WERI-Rb-1 (cell line): ENCODE measurements at regions not wholly inside any gene's neighbourhood (a gene's known extent, or its start where the extent isn't known, plus 50 kb on each side); places are given as distances from the start of the nearest gene placed in this dataset.
"Not testable (repeated sequence)": the region's sequence is repeated elsewhere in the genome, so short reads cannot be mapped to it uniquely, and the experiment has no call there.

Experiments used
- DNase-seq: peaks from one replicate; pipeline ENCODE4 v3.0.0-alpha.2; 2020
- H3K27ac ChIP-seq: fragments of 250-450 bp; sonication (Bioruptor Pico); 2 replicates; pipeline ENCODE4 v1.5.1; 2020; ENCODE audit warnings: mild to moderate bottlenecking, moderate library complexity
- H3K27me3 ChIP-seq: fragments of 250-450 bp; sonication (Bioruptor Pico); 2 replicates; pipeline ENCODE4 v1.5.1; 2021; ENCODE audit warnings: mild to moderate bottlenecking, low read depth, moderate library complexity; ENCODE audit not compliant: insufficient read depth, severe bottlenecking
- H3K36me3 ChIP-seq: fragments of 250-450 bp; sonication (Bioruptor Pico); 2 replicates; pipeline ENCODE4 v1.5.1; 2020; ENCODE audit warnings: mild to moderate bottlenecking, moderate library complexity
- H3K4me3 ChIP-seq: 2 replicates; pipeline ENCODE4 v1.5.1; 2011; ENCODE audit warnings: low read depth, mild to moderate bottlenecking, control low read depth, low read length
- H3K9me3 ChIP-seq: fragments of 250-450 bp; sonication (Bioruptor Pico); 2 replicates; pipeline ENCODE4 v1.5.1; 2021; ENCODE audit warnings: mild to moderate bottlenecking, moderate library complexity; ENCODE audit not compliant: severe bottlenecking
- CTCF ChIP-seq: IDR thresholded peaks from 2 replicates; pipeline ENCODE4 v1.5.1; 2011; ENCODE audit warnings: low read depth, mild to moderate bottlenecking, control low read depth, inconsistent platforms, low read length

GRCh38 chr4:27811948-27812347 lies 951.3 kb downstream of the STIM2 start:
- no peaks in the 10 kb centered on the region for H3K9me3 ChIP-seq
- TF ChIP-seq CTCF, result no peak
- no peaks in the 10 kb centered on the region for H3K36me3 ChIP-seq
- H3K27ac ChIP-seq, result no peak overlapping the region
- no peaks in the 10 kb centered on the region for H3K27me3 ChIP-seq
- DNase-seq, result no peak
- no peak overlapping the region for H3K4me3 ChIP-seq

GRCh38 chr4:27813226-27813625 lies 952.6 kb downstream of the STIM2 start:
- not testable (repeated sequence) for H3K27me3 ChIP-seq, H3K4me3 ChIP-seq, H3K27ac ChIP-seq, DNase-seq, H3K36me3 ChIP-seq, H3K9me3 ChIP-seq

GRCh38 chr4:27813699-27814425 lies 953.2 kb downstream of the STIM2 start:
- not testable (repeated sequence) for H3K4me3 ChIP-seq, H3K36me3 ChIP-seq, H3K27me3 ChIP-seq, H3K27ac ChIP-seq, H3K9me3 ChIP-seq, DNase-seq

- TF ChIP-seq CTCF, result no peak
- no peaks in the 10 kb centered on the region for H3K27me3 ChIP-seq
- no peak overlapping the region for H3K4me3 ChIP-seq
- no peak for DNase-seq
- peaks cover 9% of the 10 kb centered on the region for H3K9me3 ChIP-seq
- H3K27ac ChIP-seq, result no peak overlapping the region
- H3K36me3 ChIP-seq, result no peaks in the 10 kb centered on the region
These were observed 958.6 kb downstream of the STIM2 start for GRCh38 chr4:27819246-27819645.

- Histone ChIP-seq H3K27me3 (no peaks in the 10 kb centered on the region), H3K9me3 (no peaks in the 10 kb centered on the region), H3K36me3 (no peaks in the 10 kb centered on the region), H3K4me3 (no peak overlapping the region), H3K27ac (no peak overlapping the region)
- no peak for TF ChIP-seq CTCF
- DNase-seq, result no peak
These were observed 968.2 kb downstream of the STIM2 start for GRCh38 chr4:27828843-27829242.

GRCh38 chr4:27830251-27830650 lies 969.6 kb downstream of the STIM2 start:
- Histone ChIP-seq H3K4me3 (no peak overlapping the region), H3K27ac (no peak overlapping the region), H3K9me3 (no peaks in the 10 kb centered on the region), H3K36me3 (no peaks in the 10 kb centered on the region), H3K27me3 (no peaks in the 10 kb centered on the region)
- no peak for TF ChIP-seq CTCF
- DNase-seq, result no peak

GRCh38 chr4:27835851-27836250 lies 975.2 kb downstream of the STIM2 start:
- Histone ChIP-seq H3K4me3 (no peak overlapping the region), H3K27ac (no peak overlapping the region), H3K27me3 (no peaks in the 10 kb centered on the region), H3K36me3 (no peaks in the 10 kb centered on the region), H3K9me3 (no peaks in the 10 kb centered on the region)
- no peak for DNase-seq
- TF ChIP-seq CTCF, result no peak
